HEK293T (cell line): ENCODE measurements at regions not wholly inside any gene's neighbourhood (a gene's known extent, or its start where the extent isn't known, plus 50 kb on each side); places are given as distances from the start of the nearest gene placed in this dataset.

ENCODE experiments used
- ARNT ChIP-seq: fragments of 450-650 bp; IDR thresholded peaks from 2 replicates; pipeline ENCODE4 v1.6.1; 2017; ENCODE audit warnings: mild to moderate bottlenecking
- BHLHE40 ChIP-seq: fragments of 450-650 bp; IDR thresholded peaks from 2 replicates; pipeline ENCODE4 v1.6.1; 2016; ENCODE audit warnings: mild to moderate bottlenecking, moderate library complexity, borderline replicate concordance
- CTBP1 ChIP-seq: fragments of 450-650 bp; IDR thresholded peaks from 2 replicates; pipeline ENCODE4 v1.6.1; 2016; ENCODE audit warnings: borderline replicate concordance
- ELF4 ChIP-seq: fragments of 450-650 bp; IDR thresholded peaks from 2 replicates; pipeline ENCODE4 v1.6.1; 2017; ENCODE audit warnings: antibody characterized with exemption
- FOXA1 ChIP-seq: fragments of 450-650 bp; IDR thresholded peaks from 2 replicates; pipeline ENCODE4 v1.6.1; 2016; ENCODE audit warnings: mild to moderate bottlenecking
- FOXK2 ChIP-seq: fragments of 450-650 bp; IDR thresholded peaks from 2 replicates; pipeline ENCODE4 v1.6.1; 2016; ENCODE audit warnings: mild to moderate bottlenecking
- FOXM1 ChIP-seq: fragments of 450-650 bp; IDR thresholded peaks from 2 replicates; pipeline ENCODE4 v1.6.1; 2017; ENCODE audit warnings: mild to moderate bottlenecking, borderline replicate concordance
- HDGF ChIP-seq: fragments of 450-650 bp; IDR thresholded peaks from 2 replicates; pipeline ENCODE4 v1.6.1; 2017; ENCODE audit warnings: antibody characterized with exemption, borderline replicate concordance
- NFRKB ChIP-seq: fragments of 450-650 bp; IDR thresholded peaks from 2 replicates; pipeline ENCODE4 v1.6.1; 2016; ENCODE audit warnings: mild to moderate bottlenecking, moderate library complexity
- SP1 ChIP-seq: fragments of 450-650 bp; IDR thresholded peaks from 2 replicates; pipeline ENCODE4 v1.6.1; 2017
- SUZ12 ChIP-seq: fragments of 450-650 bp; IDR thresholded peaks from 2 replicates; pipeline ENCODE4 v1.6.1; 2016; ENCODE audit warnings: mild to moderate bottlenecking
- TARDBP ChIP-seq: fragments of 450-650 bp; IDR thresholded peaks from 2 replicates; pipeline ENCODE4 v1.6.1; 2016
- ZNF384 ChIP-seq: fragments of 450-650 bp; IDR thresholded peaks from 2 replicates; pipeline ENCODE4 v1.6.1; 2016
- TF ChIP-seq, protein P1 (sequence below): fragments of 450-650 bp; IDR thresholded peaks from 2 replicates; pipeline ENCODE4 v1.6.1; 2016

DNA sequence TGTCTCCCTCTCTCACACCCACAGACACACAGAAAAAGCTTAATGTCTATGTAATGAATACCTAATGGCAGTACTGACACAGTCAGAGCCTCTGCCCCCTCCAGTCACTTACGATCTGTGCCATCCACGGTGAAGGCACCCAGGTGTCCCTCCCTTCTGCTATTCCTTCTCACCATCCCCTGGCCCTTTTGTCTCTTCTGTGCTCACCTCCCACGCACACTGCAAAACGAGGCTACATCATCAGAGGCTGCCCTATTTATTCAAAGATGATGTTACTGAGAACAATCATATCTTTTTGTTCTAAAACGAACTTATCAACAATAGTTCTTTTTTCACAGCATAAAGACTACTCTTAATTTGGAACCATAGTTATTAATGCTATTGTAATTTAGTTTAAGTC, 246.9 kb upstream of the MKLN1 start:
- TF ChIP-seq HDGF: no peak
- TF ChIP-seq TARDBP: no peak
- no peak for TF ChIP-seq ARNT
- no peak for TF ChIP-seq SP1
- TF ChIP-seq FOXA1: no peak
- no peak for TF ChIP-seq ELF4
- TF ChIP-seq, protein P1, sequence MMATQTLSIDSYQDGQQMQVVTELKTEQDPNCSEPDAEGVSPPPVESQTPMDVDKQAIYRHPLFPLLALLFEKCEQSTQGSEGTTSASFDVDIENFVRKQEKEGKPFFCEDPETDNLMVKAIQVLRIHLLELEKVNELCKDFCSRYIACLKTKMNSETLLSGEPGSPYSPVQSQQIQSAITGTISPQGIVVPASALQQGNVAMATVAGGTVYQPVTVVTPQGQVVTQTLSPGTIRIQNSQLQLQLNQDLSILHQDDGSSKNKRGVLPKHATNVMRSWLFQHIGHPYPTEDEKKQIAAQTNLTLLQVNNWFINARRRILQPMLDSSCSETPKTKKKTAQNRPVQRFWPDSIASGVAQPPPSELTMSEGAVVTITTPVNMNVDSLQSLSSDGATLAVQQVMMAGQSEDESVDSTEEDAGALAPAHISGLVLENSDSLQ: no peak
- TF ChIP-seq BHLHE40: no peak
- TF ChIP-seq SUZ12: no peak
- TF ChIP-seq CTBP1: no peak
- no peak for TF ChIP-seq ZNF384
- TF ChIP-seq FOXM1: no peak
- TF ChIP-seq FOXK2: no peak
- no peak for TF ChIP-seq NFRKB
